Peyer's patch (tissue), 4 donors: ENCODE measurements at regions not wholly inside any gene's neighbourhood (a gene's known extent, or its start where the extent isn't known, plus 50 kb on each side); places are given as distances from the start of the nearest gene placed in this dataset.

Experiments
- DNase-seq, 3 donors: peaks; one replicate each; pipeline ENCODE4 v3.0.0-alpha.2; 2017 to 2019
- H3K27ac ChIP-seq, 4 donors: fragments of 200-600 bp; sonication (generic); one replicate each; pipeline ENCODE4 v1.5.1; 2016 to 2019
- H3K27me3 ChIP-seq, 2 donors: fragments of 200-600 bp; sonication (generic); one replicate each; pipeline ENCODE4 v1.5.1; 2019
- H3K36me3 ChIP-seq, 3 donors: fragments of 200-600 bp; sonication (generic); one replicate each; pipeline ENCODE4 v1.5.1; 2016 to 2019
- H3K4me1 ChIP-seq, 4 donors: fragments of 200-600 bp; sonication (generic); one replicate each; pipeline ENCODE4 v1.5.1; 2016 to 2019
- H3K4me3 ChIP-seq, 4 donors: fragments of 200-600 bp; sonication (generic); 1 replicate in 3 of 4; 2 replicates in 1 of 4; pipeline ENCODE4 v1.5.1; 2016 to 2019; ENCODE audit warnings: mild to moderate bottlenecking in 1 of 4
- H3K9me3 ChIP-seq, 4 donors: fragments of 200-600 bp; sonication (generic); one replicate each; pipeline ENCODE4 v1.5.1; 2016 to 2019; ENCODE audit warnings: mild to moderate bottlenecking in 1 of 4
- POLR2A ChIP-seq, 2 donors: fragments of 450-650 bp; IDR thresholded peaks; one replicate each; pipeline ENCODE4 v1.5.1; 2017; ENCODE audit warnings: antibody characterized with exemption in 2 of 2, mild to moderate bottlenecking in 2 of 2, moderate library complexity in 2 of 2
- TF ChIP-seq, protein P1 (sequence below), 6 experiments: fragments of 450-650 bp in 4 of 6; fragments of 200-600 bp in 2 of 6; sonication (generic) in 1 of 6; IDR thresholded peaks; one replicate each; pipeline ENCODE4 v1.5.1; 2017 to 2019; ENCODE audit warnings: antibody characterized with exemption in 6 of 6, mild to moderate bottlenecking in 3 of 6, moderate library complexity in 1 of 6

DNA sequence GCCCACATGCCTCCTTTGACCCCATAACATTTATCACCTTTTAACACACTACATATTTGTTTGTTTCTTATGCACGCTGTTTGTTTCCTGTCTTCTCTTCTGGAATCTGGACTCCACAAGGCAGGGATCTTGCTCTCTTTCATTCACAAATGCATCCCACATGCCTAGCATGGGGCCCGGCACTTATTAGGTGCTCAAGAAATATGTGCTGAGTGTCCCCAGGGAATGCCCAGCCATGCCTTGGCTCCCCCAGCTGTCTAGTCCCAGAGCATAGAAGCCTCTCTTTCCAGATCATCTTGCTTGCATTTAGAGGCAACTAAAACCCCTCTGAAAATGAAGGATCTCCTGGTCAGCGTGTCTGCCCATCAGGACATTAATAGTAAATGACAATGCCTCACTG, 283.7 kb downstream of the CBLN1 start:
- no peak for TF ChIP-seq POLR2A (IDR thresholded peaks at IDR 0.05)
- H3K27me3 ChIP-seq: no peaks in the 10 kb centered on the region
- H3K27ac ChIP-seq: no peak overlapping the region
- H3K4me1 ChIP-seq: no peaks in the 10 kb centered on the region
- no peaks in the 10 kb centered on the region for H3K9me3 ChIP-seq
- H3K4me3 ChIP-seq: no peak overlapping the region
- no peak for DNase-seq
- no peaks in the 10 kb centered on the region for H3K36me3 ChIP-seq

DNA sequence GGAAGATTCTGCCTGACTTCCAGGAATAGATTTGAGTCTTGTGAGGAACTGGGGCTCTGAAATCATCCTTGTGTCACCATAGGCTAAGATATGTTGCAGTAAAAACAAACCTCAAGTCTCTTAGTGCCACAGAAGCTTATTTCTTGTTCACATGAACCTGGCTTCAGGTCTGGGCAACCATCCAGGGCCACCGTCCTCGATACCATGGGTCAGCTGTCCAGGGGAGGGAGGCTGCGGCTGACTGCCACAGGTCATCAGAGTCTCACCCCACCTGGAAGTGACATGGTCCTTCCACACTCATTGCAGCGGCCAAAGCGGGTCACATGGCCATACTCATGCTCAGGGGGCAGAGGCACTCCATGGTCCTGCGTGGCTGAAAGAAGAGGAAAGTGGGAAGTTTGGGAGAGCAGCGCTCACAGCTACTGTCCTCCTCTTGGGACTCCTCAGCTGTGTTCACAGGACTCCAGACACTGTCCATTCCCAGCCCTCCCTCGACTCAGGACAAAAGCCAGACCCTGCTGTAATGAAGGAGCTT, 284.5 kb downstream of the CBLN1 start:
- H3K27me3 ChIP-seq: no peaks in the 10 kb centered on the region
- TF ChIP-seq, protein P1, sequence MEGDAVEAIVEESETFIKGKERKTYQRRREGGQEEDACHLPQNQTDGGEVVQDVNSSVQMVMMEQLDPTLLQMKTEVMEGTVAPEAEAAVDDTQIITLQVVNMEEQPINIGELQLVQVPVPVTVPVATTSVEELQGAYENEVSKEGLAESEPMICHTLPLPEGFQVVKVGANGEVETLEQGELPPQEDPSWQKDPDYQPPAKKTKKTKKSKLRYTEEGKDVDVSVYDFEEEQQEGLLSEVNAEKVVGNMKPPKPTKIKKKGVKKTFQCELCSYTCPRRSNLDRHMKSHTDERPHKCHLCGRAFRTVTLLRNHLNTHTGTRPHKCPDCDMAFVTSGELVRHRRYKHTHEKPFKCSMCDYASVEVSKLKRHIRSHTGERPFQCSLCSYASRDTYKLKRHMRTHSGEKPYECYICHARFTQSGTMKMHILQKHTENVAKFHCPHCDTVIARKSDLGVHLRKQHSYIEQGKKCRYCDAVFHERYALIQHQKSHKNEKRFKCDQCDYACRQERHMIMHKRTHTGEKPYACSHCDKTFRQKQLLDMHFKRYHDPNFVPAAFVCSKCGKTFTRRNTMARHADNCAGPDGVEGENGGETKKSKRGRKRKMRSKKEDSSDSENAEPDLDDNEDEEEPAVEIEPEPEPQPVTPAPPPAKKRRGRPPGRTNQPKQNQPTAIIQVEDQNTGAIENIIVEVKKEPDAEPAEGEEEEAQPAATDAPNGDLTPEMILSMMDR (IDR thresholded peaks at IDR 0.05): no peak
- no peak for TF ChIP-seq POLR2A (IDR thresholded peaks at IDR 0.05)
- no peak for DNase-seq

DNA sequence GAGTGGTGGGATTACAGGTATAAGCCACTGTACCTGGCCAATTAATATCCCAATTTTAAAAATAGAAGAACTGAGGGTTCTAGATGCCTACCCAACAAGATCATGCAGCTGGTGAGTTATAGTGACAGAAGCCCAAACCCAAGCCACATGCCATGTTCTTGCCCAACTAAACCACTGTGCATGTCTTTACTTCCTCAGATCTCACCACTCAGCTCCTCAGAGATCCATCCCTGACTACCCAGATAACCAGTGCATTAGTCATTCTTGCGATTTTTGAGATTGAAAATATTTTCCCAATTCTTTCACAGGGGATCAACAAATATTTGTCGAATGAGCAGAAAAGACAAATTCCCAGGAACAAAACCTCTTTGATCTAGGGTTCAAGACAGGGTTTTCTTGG, 303.1 kb downstream of the CBLN1 start:
- Histone ChIP-seq H3K27ac (no peak overlapping the region), H3K9me3 (no peaks in the 10 kb centered on the region), H3K27me3 (no peaks in the 10 kb centered on the region), H3K4me3 (no peak overlapping the region), H3K36me3 (no peaks in the 10 kb centered on the region), H3K4me1 (no peaks in the 10 kb centered on the region)
- DNase-seq: no peak
- TF ChIP-seq POLR2A (IDR thresholded peaks at IDR 0.05): no peak
- TF ChIP-seq, protein P1 (IDR thresholded peaks at IDR 0.05): no peak

More for the DNA sequence above, 284.5 kb downstream of the CBLN1 start:
- Histone ChIP-seq H3K36me3 (no peaks in the 10 kb centered on the region), H3K27ac (no peak overlapping the region), H3K4me3 (no peak overlapping the region), H3K9me3 (no peaks in the 10 kb centered on the region), H3K4me1 (no peaks in the 10 kb centered on the region)

DNA sequence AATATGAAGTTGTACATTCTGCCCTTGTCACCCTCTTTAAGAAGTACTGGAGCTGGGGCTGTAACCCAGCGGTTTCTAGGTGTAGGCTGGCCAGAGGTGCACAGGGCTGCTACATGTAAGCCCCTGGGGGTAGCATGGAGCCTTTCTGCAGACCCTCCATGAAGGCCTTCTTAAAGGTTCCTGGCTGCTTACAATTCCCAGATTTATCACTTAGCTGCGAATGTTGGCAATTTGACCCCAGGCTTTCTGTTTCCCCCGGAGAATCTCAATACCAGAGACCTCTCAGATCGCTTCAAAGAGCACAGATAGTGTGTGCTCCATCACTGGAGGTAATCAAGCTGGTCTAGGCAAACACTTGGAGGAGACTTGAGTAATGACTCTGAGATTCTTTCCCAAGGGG, 309.4 kb downstream of the CBLN1 start:
- no peak for TF ChIP-seq POLR2A (IDR thresholded peaks at IDR 0.05)
- TF ChIP-seq, protein P1 (IDR thresholded peaks at IDR 0.05): no peak
- no peak for DNase-seq
- no peaks in the 10 kb centered on the region for H3K27me3 ChIP-seq
- H3K9me3 ChIP-seq: no peaks in the 10 kb centered on the region
- no peaks in the 10 kb centered on the region for H3K36me3 ChIP-seq
- H3K27ac ChIP-seq: no peak overlapping the region
- no peak overlapping the region for H3K4me3 ChIP-seq
- H3K4me1 ChIP-seq: no peaks in the 10 kb centered on the region

DNA sequence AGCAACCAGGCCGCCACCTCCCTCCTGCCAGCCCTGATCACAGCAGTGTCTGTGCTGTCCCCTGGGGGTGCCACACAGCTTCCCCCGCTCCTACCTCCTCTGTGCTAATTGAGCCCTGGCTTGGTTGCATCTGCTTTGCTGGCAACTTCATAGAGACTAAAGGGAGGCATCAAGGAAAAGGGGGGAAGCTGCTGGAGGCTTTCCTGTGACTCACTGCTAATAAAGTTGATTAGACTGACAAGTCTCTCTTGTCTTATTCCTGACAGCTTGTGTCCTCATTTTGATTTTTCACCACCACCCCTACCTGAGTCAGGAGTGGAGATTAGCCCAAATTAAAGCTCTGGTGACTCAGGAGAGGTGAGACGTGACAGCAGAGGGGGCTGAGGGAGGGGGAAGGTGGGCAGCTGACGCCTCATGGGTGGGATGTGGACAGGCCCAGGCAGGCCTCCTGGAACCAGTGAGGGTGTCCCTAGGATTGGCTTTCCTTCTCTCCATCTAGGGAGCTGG, 310.0 kb downstream of the CBLN1 start:
- no peak for TF ChIP-seq POLR2A (IDR thresholded peaks at IDR 0.05)
- TF ChIP-seq, protein P1 (IDR thresholded peaks at IDR 0.05): no peak
- no peak for DNase-seq
- H3K27me3 ChIP-seq: no peaks in the 10 kb centered on the region

DNA sequence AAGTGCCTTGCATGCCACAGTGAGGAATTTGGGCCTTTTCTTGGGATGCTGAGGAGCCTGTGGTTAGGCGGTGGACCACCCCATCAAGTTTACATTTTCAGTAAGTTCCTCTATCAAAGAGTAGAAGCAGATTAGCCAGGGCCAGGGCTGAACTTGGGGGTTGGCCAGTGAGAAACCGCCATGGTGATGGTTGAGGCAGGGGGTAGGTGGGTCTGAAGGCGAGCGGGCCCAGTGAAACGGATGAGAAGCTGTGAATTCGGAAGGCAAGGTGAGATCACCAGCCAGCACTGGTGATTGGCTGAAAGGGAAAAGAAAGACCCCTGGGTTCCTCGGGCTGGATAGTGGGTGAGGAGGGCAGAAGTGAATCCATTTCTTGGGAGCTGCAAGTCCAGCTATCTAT, 311.4 kb downstream of the CBLN1 start:
- TF ChIP-seq, protein P1 (IDR thresholded peaks at IDR 0.05): no peak
- TF ChIP-seq POLR2A (IDR thresholded peaks at IDR 0.05): no peak
- Histone ChIP-seq H3K4me1 (no peaks in the 10 kb centered on the region), H3K36me3 (no peaks in the 10 kb centered on the region)

More for the DNA sequence above, 310.0 kb downstream of the CBLN1 start:
- H3K9me3 ChIP-seq: no peaks in the 10 kb centered on the region
- H3K36me3 ChIP-seq: no peaks in the 10 kb centered on the region
- no peaks in the 10 kb centered on the region for H3K4me1 ChIP-seq
- no peak overlapping the region for H3K27ac ChIP-seq
- no peak overlapping the region for H3K4me3 ChIP-seq

More for the DNA sequence above, 311.4 kb downstream of the CBLN1 start:
- Histone ChIP-seq H3K27ac (no peak overlapping the region), H3K4me3 (no peak overlapping the region), H3K27me3 (no peaks in the 10 kb centered on the region), H3K9me3 (no peaks in the 10 kb centered on the region)
- DNase-seq: no peak
